ENCODE measurements at regions not wholly inside any gene's neighbourhood (a gene's known extent, or its start where the extent isn't known, plus 50 kb on each side); places are given as distances from the start of the nearest gene placed in this dataset.
"Not testable (repeated sequence)": the region's sequence is repeated elsewhere in the genome, so short reads cannot be mapped to it uniquely, and the experiment has no call there.

GRCh38 chr1:34366875-34367624, 190.3 kb downstream of the C1orf94 start:
- H3K27me3 Mint-ChIP-seq (ENCODE audit: low read depth) = peaks cover 39% of the 10 kb centered on the region
- no peak for TF ChIP-seq CTCF (IDR thresholded peaks at IDR 0.05; ENCODE audit: unreplicated experiment)

GRCh38 chr1:34367954-34368353, 191.2 kb downstream of the C1orf94 start:
- no peak for TF ChIP-seq CTCF (IDR thresholded peaks at IDR 0.05; ENCODE audit: unreplicated experiment)
- H3K27me3 Mint-ChIP-seq (ENCODE audit: low read depth) = peaks cover 43% of the 10 kb centered on the region
- DNase-seq (ENCODE audit: low spot score in 2 of 2, unreplicated experiment in 2 of 2) = peak in 1 of 2 experiments; percentile 10
- H3K27ac Mint-ChIP-seq = no peak overlapping the region
- H3K4me3 Mint-ChIP-seq = no peak overlapping the region
- H3K36me3 Mint-ChIP-seq = no peaks in the 10 kb centered on the region
- no peaks in the 10 kb centered on the region for H3K9me3 Mint-ChIP-seq
- peaks cover 4% of the 10 kb centered on the region for H3K4me1 Mint-ChIP-seq

More at GRCh38 chr1:34366875-34367624, 190.3 kb downstream of the C1orf94 start:
- no peak overlapping the region for H3K4me3 Mint-ChIP-seq
- no peaks in the 10 kb centered on the region for H3K36me3 Mint-ChIP-seq
- no peak for DNase-seq (ENCODE audit: low spot score in 2 of 2, unreplicated experiment in 2 of 2)
- no peaks in the 10 kb centered on the region for H3K9me3 Mint-ChIP-seq
- peaks cover under 1% of the 10 kb centered on the region for H3K4me1 Mint-ChIP-seq
- H3K27ac Mint-ChIP-seq = no peak overlapping the region

- Mint-ChIP-seq H3K36me3 (no peaks in the 10 kb centered on the region), H3K27ac (no peak overlapping the region), H3K4me1 (peaks cover 15% of the 10 kb centered on the region), H3K9me3 (no peaks in the 10 kb centered on the region), H3K27me3 (ENCODE audit: low read depth) (peaks cover 50% of the 10 kb centered on the region), H3K4me3 (no peak overlapping the region)
- TF ChIP-seq CTCF (IDR thresholded peaks at IDR 0.05; ENCODE audit: unreplicated experiment) = no peak
- DNase-seq (ENCODE audit: low spot score in 2 of 2, unreplicated experiment in 2 of 2) = peak in 1 of 2 experiments; percentile 31
Observed at GRCh38 chr1:34369701-34370455, 193.2 kb downstream of the C1orf94 start.

- peak in 1 of 2 experiments; percentile 30 for DNase-seq (ENCODE audit: low spot score in 2 of 2, unreplicated experiment in 2 of 2)
- peaks cover 15% of the 10 kb centered on the region for H3K4me1 Mint-ChIP-seq
- TF ChIP-seq CTCF (IDR thresholded peaks at IDR 0.05; ENCODE audit: unreplicated experiment) = no peak
Observed at GRCh38 chr1:34370748-34371147, 194.0 kb downstream of the C1orf94 start.

GRCh38 chr1:34371179-34371578, 194.5 kb downstream of the C1orf94 start:
- H3K36me3 Mint-ChIP-seq, H3K9me3 Mint-ChIP-seq, H3K27ac Mint-ChIP-seq, H3K4me3 Mint-ChIP-seq: not testable (repeated sequence)
- peaks cover 19% of the 10 kb centered on the region for H3K4me1 Mint-ChIP-seq
- DNase-seq (ENCODE audit: low spot score in 2 of 2, unreplicated experiment in 2 of 2) = peak in 1 of 2 experiments; percentile 16
- peaks cover 51% of the 10 kb centered on the region for H3K27me3 Mint-ChIP-seq (ENCODE audit: low read depth)

More at GRCh38 chr1:34370748-34371147, 194.0 kb downstream of the C1orf94 start:
- Mint-ChIP-seq H3K4me3 (no peak overlapping the region), H3K9me3 (no peaks in the 10 kb centered on the region), H3K36me3 (no peaks in the 10 kb centered on the region), H3K27me3 (ENCODE audit: low read depth) (peaks cover 49% of the 10 kb centered on the region), H3K27ac (no peak overlapping the region)

All from mesothelial cell of epicardium (in vitro differentiated cells).